ENCODE measurements at regions not wholly inside any gene's neighbourhood (a gene's known extent, or its start where the extent isn't known, plus 50 kb on each side); places are given as distances from the start of the nearest gene placed in this dataset.

DNA sequence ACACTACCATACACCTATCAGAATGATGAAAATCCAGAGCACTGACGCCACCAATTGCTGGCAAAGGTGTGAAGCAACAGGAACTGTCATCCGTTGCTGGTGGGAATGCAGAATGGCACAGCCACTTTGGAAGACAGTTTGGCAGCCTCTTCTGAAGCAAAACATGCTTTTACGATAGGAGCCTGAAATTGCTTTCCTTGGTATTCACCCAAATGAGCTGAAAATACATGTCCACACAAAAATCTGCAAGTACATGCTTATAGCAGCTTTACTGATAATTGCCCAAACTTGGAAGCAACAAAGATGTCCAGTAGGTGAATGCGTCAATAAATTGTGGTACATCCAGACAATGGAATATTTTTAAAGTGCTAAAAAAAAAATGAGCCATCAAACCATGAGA, 322.8 kb upstream of the FAT1 start:
- DNase-seq (no peak), ATAC-seq (no peak)
- no peaks in the 10 kb centered on the region for H3K36me3 ChIP-seq (ENCODE audit: control insufficient read depth, insufficient read depth, low read length)
- Mint-ChIP-seq H3K36me3 (no peaks in the 10 kb centered on the region), H3K27me3 (ENCODE audit: low read depth in 2 of 2) (no peaks in the 10 kb centered on the region), H3K4me1 (no peaks in the 10 kb centered on the region), H3K4me3 (no peak overlapping the region), H3K27ac (no peak overlapping the region), H3K9me3 (peaks cover 3 to 7% of the 10 kb centered on the region in 2 donors)
- no peaks in the 10 kb centered on the region for H3K4me1 ChIP-seq (ENCODE audit: control insufficient read depth, insufficient read depth, low read length)
- H3K4me3 ChIP-seq (ENCODE audit: low read length): no peak overlapping the region
- intact Hi-C loops (cut with micrococcal nuclease): no loop called here
- peaks cover 17% of the 10 kb centered on the region for H3K9me3 ChIP-seq (ENCODE audit: control insufficient read depth, insufficient read depth, low read length)
- H3K27me3 ChIP-seq (ENCODE audit: control insufficient read depth, insufficient read depth, low read length): no peaks in the 10 kb centered on the region
- 81% methylated on average over 4 of the region's 4 CpGs for WGBS (ENCODE audit: insufficient coverage)
- H3K27ac ChIP-seq (ENCODE audit: low read length): no peak overlapping the region
- TF ChIP-seq, protein P1, sequence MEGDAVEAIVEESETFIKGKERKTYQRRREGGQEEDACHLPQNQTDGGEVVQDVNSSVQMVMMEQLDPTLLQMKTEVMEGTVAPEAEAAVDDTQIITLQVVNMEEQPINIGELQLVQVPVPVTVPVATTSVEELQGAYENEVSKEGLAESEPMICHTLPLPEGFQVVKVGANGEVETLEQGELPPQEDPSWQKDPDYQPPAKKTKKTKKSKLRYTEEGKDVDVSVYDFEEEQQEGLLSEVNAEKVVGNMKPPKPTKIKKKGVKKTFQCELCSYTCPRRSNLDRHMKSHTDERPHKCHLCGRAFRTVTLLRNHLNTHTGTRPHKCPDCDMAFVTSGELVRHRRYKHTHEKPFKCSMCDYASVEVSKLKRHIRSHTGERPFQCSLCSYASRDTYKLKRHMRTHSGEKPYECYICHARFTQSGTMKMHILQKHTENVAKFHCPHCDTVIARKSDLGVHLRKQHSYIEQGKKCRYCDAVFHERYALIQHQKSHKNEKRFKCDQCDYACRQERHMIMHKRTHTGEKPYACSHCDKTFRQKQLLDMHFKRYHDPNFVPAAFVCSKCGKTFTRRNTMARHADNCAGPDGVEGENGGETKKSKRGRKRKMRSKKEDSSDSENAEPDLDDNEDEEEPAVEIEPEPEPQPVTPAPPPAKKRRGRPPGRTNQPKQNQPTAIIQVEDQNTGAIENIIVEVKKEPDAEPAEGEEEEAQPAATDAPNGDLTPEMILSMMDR (IDR thresholded peaks at IDR 0.05): no peak

DNA sequence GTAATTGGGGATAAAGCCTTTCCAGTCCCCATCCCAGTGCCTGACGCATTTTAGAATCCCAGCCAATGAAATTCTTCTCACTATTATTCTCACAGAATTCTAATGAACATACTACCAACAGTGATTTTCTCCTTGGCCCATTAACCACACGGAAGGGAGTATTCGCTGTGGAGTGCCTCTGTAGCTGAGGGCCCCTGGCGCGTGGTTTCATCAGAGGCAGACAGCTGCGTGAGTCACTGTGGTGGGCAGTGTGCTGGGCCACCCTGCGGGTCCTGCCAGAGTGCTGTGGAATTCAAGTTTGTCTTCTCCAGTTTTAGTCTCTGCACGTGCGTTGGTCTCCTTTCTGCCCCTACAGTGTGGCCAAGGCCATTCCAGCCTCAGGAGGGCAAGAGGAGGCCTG, 335.4 kb upstream of the FAT1 start:
- Mint-ChIP-seq H3K27me3 (ENCODE audit: low read depth in 2 of 2) (no peaks in the 10 kb centered on the region), H3K4me1 (no peaks in the 10 kb centered on the region), H3K27ac (no peak overlapping the region), H3K9me3 (peaks cover 2 to 7% of the 10 kb centered on the region in 2 donors), H3K4me3 (no peak overlapping the region), H3K36me3 (no peaks in the 10 kb centered on the region)
- H3K4me1 ChIP-seq (ENCODE audit: control insufficient read depth, insufficient read depth, low read length): no peaks in the 10 kb centered on the region
- H3K36me3 ChIP-seq (ENCODE audit: control insufficient read depth, insufficient read depth, low read length): no peaks in the 10 kb centered on the region
- no peak overlapping the region for H3K27ac ChIP-seq (ENCODE audit: low read length)
- peaks cover 7% of the 10 kb centered on the region for H3K9me3 ChIP-seq (ENCODE audit: control insufficient read depth, insufficient read depth, low read length)
- H3K4me3 ChIP-seq (ENCODE audit: low read length): no peak overlapping the region
- intact Hi-C loops (cut with micrococcal nuclease): no loop called here
- H3K27me3 ChIP-seq (ENCODE audit: control insufficient read depth, insufficient read depth, low read length): no peaks in the 10 kb centered on the region
- no peak for DNase-seq
- TF ChIP-seq, protein P1 (IDR thresholded peaks at IDR 0.05): no peak
- WGBS (ENCODE audit: insufficient coverage): 90% methylated on average over 9 of the region's 9 CpGs
- no peak for ATAC-seq

DNA sequence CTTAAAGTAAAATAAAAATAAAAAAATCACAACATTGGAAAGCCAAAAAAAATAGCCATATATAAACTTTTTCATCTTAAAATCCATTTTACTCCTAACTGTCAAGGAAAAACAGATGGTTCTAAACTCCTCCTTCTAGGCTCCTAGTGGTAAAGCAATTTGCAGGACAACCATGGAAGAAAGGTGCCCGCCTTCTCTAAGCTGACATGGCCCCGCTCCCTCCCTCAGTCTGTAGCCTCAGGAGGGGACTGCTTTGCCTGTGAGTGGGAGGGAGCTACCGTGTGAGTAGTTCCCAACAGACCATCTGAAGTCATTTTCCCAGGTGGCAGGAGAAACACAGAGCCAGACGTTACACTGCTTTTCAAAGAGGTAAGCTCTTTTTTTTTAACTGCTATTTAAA, 336.2 kb upstream of the FAT1 start:
- no peaks in the 10 kb centered on the region for H3K27me3 ChIP-seq (ENCODE audit: control insufficient read depth, insufficient read depth, low read length)
- no peak overlapping the region for H3K4me3 ChIP-seq (ENCODE audit: low read length)
- Mint-ChIP-seq H3K27me3 (ENCODE audit: low read depth in 2 of 2) (no peaks in the 10 kb centered on the region), H3K4me1 (no peaks in the 10 kb centered on the region), H3K27ac (no peak overlapping the region), H3K36me3 (no peaks in the 10 kb centered on the region), H3K4me3 (no peak overlapping the region), H3K9me3 (peaks cover 2 to 7% of the 10 kb centered on the region in 2 donors)
- no peaks in the 10 kb centered on the region for H3K36me3 ChIP-seq (ENCODE audit: control insufficient read depth, insufficient read depth, low read length)
- TF ChIP-seq, protein P1 (IDR thresholded peaks at IDR 0.05): no peak
- DNase-seq (no peak), ATAC-seq (no peak)
- no peaks in the 10 kb centered on the region for H3K4me1 ChIP-seq (ENCODE audit: control insufficient read depth, insufficient read depth, low read length)
- H3K9me3 ChIP-seq (ENCODE audit: control insufficient read depth, insufficient read depth, low read length): peaks cover 7% of the 10 kb centered on the region
- WGBS (ENCODE audit: insufficient coverage): 40% methylated on average over 3 of the region's 4 CpGs
- intact Hi-C loops (cut with micrococcal nuclease): no loop called here
- H3K27ac ChIP-seq (ENCODE audit: low read length): no peak overlapping the region

DNA sequence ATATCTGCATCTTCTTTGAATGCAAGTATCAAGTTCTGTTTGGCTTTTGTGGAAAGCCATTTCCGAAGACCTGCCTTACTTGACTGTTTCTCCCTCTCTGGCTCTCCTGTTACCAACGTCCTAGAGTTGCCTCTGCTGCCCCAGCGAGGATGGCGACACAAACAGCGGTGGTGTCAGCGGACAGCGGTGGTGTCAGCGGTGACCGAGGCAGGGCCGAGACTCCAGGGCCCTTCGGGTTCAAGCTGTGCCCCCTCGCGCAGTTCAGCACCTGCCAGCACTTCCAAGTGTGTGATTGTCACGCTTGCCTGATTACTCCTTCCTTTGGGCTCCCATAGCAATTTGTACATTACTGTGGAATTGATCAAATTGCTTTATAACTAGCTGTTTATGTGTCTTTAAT, 336.9 kb upstream of the FAT1 start:
- H3K27ac Mint-ChIP-seq: no peak overlapping the region
- Histone ChIP-seq H3K4me1 (ENCODE audit: control insufficient read depth, insufficient read depth, low read length) (no peaks in the 10 kb centered on the region), H3K9me3 (ENCODE audit: control insufficient read depth, insufficient read depth, low read length) (peaks cover 7% of the 10 kb centered on the region), H3K27me3 (ENCODE audit: control insufficient read depth, insufficient read depth, low read length) (no peaks in the 10 kb centered on the region), H3K4me3 (ENCODE audit: low read length) (no peak overlapping the region), H3K27ac (ENCODE audit: low read length) (no peak overlapping the region), H3K36me3 (ENCODE audit: control insufficient read depth, insufficient read depth, low read length) (no peaks in the 10 kb centered on the region)
- H3K9me3 Mint-ChIP-seq: peaks cover 4 to 7% of the 10 kb centered on the region in 2 donors
- no peak overlapping the region for H3K4me3 Mint-ChIP-seq
- DNase-seq: no peak
- H3K4me1 Mint-ChIP-seq: no peaks in the 10 kb centered on the region
- TF ChIP-seq, protein P1 (IDR thresholded peaks at IDR 0.05): no peak
- no peaks in the 10 kb centered on the region for H3K27me3 Mint-ChIP-seq (ENCODE audit: low read depth in 2 of 2)
- ATAC-seq: no peak
- 85% methylated on average over 14 of the region's 14 CpGs for WGBS (ENCODE audit: insufficient coverage)
- no peaks in the 10 kb centered on the region for H3K36me3 Mint-ChIP-seq
- intact Hi-C loops (cut with micrococcal nuclease): no loop called here
